ENCODE measurements at regions not wholly inside any gene's neighbourhood (a gene's known extent, or its start where the extent isn't known, plus 50 kb on each side); places are given as distances from the start of the nearest gene placed in this dataset.
"Not testable (repeated sequence)": the region's sequence is repeated elsewhere in the genome, so short reads cannot be mapped to it uniquely, and the experiment has no call there.

GRCh38 chr5:145562931-145563330, 272.2 kb downstream of the PRELID2 start:
- no peak for DNase-seq

GRCh38 chr5:145558288-145558687, 276.9 kb downstream of the PRELID2 start:
- DNase-seq: no peak

- no peak for DNase-seq
Observed at GRCh38 chr5:145557345-145557744, 277.8 kb downstream of the PRELID2 start.

- DNase-seq: no peak
Observed at GRCh38 chr5:145554399-145554798, 280.7 kb downstream of the PRELID2 start.

- no peak for DNase-seq
Observed at GRCh38 chr5:145553177-145553576, 282.0 kb downstream of the PRELID2 start.

- DNase-seq: no peak
Observed at GRCh38 chr5:145551714-145552113, 283.4 kb downstream of the PRELID2 start.

- no peak for DNase-seq
Observed at GRCh38 chr5:145548097-145548496, 287.0 kb downstream of the PRELID2 start.

GRCh38 chr5:145544401-145544800, 290.7 kb downstream of the PRELID2 start:
- no peak for DNase-seq

GRCh38 chr5:145543968-145544367, 291.2 kb downstream of the PRELID2 start:
- DNase-seq: no peak

GRCh38 chr5:145540375-145540774, 294.8 kb downstream of the PRELID2 start:
- no peak for DNase-seq

- no peak for DNase-seq
Observed at GRCh38 chr5:145539201-145539600, 295.9 kb downstream of the PRELID2 start.

GRCh38 chr5:145536133-145536532, 299.0 kb downstream of the PRELID2 start:
- DNase-seq: no peak

GRCh38 chr5:145531038-145531734, 304.0 kb downstream of the PRELID2 start:
- DNase-seq: no peak

GRCh38 chr5:145521523-145521922, 313.6 kb downstream of the PRELID2 start:
- DNase-seq: no peak

GRCh38 chr5:145521066-145521465, 314.1 kb downstream of the PRELID2 start:
- no peak for DNase-seq

- DNase-seq: no peak
Observed at GRCh38 chr5:145520335-145520734, 314.8 kb downstream of the PRELID2 start.

- DNase-seq: not testable (repeated sequence)
Observed at GRCh38 chr5:145517588-145517987, 317.6 kb downstream of the PRELID2 start.

GRCh38 chr5:145511351-145511750, 323.8 kb downstream of the PRELID2 start:
- DNase-seq: no peak

GRCh38 chr5:145510769-145511168, 324.4 kb downstream of the PRELID2 start:
- DNase-seq: no peak

- no peak for DNase-seq
Observed at GRCh38 chr5:145510324-145510723, 324.8 kb downstream of the PRELID2 start.

GRCh38 chr5:145509336-145510136, 325.6 kb downstream of the PRELID2 start:
- no peak for DNase-seq

GRCh38 chr5:145506185-145506850, 328.8 kb downstream of the PRELID2 start:
- DNase-seq: no peak

GRCh38 chr5:145502906-145503305, 332.2 kb downstream of the PRELID2 start:
- no peak for DNase-seq

- DNase-seq: no peak
Observed at GRCh38 chr5:145500710-145501109, 334.4 kb downstream of the PRELID2 start.

Measured in NCI-H524 treated with DMSO at 0.1 percent for 48 hours (cell line).